ENCODE measurements at regions not wholly inside any gene's neighbourhood (a gene's known extent, or its start where the extent isn't known, plus 50 kb on each side); places are given as distances from the start of the nearest gene placed in this dataset.

GRCh38 chr3:147733217-147733616 lies 324.1 kb downstream of the ZIC1 start:
- TF ChIP-seq TAF1 (IDR thresholded peaks at IDR 0.05; ENCODE audit: low read depth) (no peak), NFIC (IDR thresholded peaks at IDR 0.05) (no peak), ZBTB7A (IDR thresholded peaks at IDR 0.05; ENCODE audit: low read depth) (no peak), YY1 (IDR thresholded peaks at IDR 0.05; ENCODE audit: low read depth) (no peak), TCF12 (IDR thresholded peaks at IDR 0.05; ENCODE audit: low read depth) (no peak)
